ENCODE measurements at regions not wholly inside any gene's neighbourhood (a gene's known extent, or its start where the extent isn't known, plus 50 kb on each side); places are given as distances from the start of the nearest gene placed in this dataset.

DNA sequence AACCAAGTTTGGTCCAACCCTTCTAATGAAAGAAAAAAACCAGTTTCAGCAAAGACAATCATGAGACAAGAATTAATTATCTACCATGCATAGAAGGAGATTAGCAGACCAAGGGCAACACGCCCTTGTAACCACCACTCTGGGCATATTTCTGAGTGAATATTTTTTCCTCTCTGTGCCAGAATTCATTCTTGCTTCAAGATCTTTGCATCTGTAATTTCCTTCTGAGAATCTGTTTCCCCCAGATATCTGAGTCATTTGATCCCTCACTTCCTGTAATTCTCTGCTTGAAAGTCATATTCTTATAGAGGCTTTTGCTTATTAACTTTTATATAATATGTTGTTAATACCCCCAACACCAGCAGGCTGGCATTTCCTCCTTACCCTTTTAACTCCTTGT is 243.7 kb downstream of the SLC16A7 start:
- in situ Hi-C loops (cut with MboI; ENCODE audit: low sequenced_read_pairs) = loop anchor here (25.0 kb wide), 1 partner anchor 427 kb away; no protein-coding TSS in a partner anchor

- in situ Hi-C loops (cut with MboI; ENCODE audit: low sequenced_read_pairs) = loop anchor here (25.0 kb wide), 1 partner anchor 431 kb away; no protein-coding TSS in a partner anchor
These were observed 247.5 kb downstream of the SLC16A7 start for GRCh38 chr12:59843260-59843843.

DNA sequence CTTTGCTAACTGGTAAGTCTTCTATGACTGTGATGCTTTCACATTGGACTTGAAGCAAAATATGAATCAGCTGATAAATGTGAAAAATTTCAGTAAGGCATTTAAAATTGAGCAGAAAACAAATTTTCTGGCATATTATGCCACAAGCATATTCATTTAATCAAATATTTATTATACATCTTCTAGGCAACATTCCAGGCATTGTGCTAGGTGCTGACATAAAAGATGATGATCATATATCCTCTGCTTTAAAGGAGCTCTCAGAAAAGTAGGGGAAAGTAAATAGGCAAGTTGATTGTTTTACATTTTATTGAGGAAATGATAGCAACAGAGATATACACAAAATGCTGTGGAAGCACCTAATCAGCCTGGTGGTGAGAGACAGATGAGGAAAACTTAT is 248.9 kb downstream of the SLC16A7 start:
- in situ Hi-C loops (cut with MboI; ENCODE audit: low sequenced_read_pairs) = loop anchor here (25.0 kb wide), 1 partner anchor 432 kb away; no protein-coding TSS in a partner anchor

GRCh38 chr12:59845293-59845692 is 249.5 kb downstream of the SLC16A7 start:
- in situ Hi-C loops (cut with MboI; ENCODE audit: low sequenced_read_pairs) = loop anchor here (25.0 kb wide), 1 partner anchor 433 kb away; no protein-coding TSS in a partner anchor

DNA sequence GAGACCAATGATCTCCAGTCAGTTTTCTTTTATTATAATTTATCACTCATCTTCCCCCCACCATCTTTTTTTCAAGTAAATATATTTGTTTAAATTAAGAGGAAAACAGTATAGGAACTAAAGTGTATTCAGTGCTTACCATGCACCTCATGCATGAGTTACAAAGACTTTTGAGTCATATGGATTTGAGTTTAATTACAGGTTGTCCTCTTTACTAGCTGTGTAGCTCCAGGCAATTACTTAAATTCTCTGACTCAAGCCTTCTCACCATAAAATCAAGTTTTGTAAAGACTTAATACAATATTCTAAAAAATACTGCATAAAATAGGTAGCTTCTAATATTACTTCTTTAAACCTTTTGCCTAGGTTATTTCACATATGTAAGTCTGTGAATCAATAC is 251.3 kb downstream of the SLC16A7 start:
- in situ Hi-C loops (cut with MboI; ENCODE audit: low sequenced_read_pairs) = loop anchor here (25.0 kb wide), 1 partner anchor 435 kb away; no protein-coding TSS in a partner anchor

DNA sequence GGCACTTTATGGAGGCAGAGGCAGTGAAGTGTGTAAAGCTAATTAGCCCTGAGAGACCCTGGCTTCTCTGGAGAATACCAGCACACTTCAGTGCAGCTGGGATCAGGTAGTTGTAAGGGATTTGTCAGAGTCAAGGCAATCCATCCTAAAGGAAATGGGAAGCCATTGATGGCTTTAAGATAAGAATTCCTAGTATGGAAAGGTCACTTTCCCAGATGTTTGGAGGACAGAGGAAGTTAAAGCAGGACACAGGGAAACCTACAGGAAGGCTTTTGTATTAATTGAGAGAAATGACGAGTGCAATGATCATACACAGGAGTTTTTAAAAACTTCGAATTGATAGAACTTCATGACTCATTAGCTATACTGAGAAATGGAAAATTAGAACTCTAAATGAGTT is 254.4 kb downstream of the SLC16A7 start:
- in situ Hi-C loops (cut with MboI; ENCODE audit: low sequenced_read_pairs) = no loop called here

DNA sequence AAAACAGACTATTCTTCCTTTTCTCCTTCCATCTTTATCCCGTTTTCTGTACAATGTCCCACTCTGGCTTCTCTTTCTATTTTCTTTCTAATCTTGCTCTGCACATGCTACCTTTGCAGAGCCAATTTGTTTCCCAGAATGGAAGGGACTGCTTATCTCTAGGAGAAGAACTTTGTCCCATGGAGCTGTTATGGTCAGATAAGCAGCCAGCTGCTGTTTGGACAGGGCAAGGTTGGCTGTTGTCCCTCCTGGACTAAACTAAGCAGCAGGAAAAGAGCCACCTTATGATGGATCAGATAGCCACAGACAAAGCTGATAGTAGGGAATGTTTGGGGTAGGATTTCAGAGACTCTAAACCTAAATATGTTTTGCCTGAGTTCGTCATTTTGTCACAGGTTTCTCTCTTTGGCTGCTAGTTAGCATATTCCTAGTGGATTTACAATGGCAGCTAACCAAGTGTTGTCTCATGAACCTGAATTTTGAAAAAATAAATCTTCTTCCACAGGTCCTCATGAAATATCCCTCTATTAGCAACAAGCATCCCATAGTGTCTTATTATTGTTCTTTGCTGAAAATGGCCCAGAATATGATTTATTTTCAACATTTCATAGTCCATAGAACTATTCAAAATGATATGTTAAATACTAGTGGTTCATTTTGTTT is 262.8 kb downstream of the SLC16A7 start:
- in situ Hi-C loops (cut with MboI; ENCODE audit: low sequenced_read_pairs) = no loop called here

GRCh38 chr12:59859171-59859510 is 263.3 kb downstream of the SLC16A7 start:
- in situ Hi-C loops (cut with MboI; ENCODE audit: low sequenced_read_pairs) = no loop called here

GRCh38 chr12:59861635-59862034 is 265.8 kb downstream of the SLC16A7 start:
- in situ Hi-C loops (cut with MboI; ENCODE audit: low sequenced_read_pairs) = no loop called here

DNA sequence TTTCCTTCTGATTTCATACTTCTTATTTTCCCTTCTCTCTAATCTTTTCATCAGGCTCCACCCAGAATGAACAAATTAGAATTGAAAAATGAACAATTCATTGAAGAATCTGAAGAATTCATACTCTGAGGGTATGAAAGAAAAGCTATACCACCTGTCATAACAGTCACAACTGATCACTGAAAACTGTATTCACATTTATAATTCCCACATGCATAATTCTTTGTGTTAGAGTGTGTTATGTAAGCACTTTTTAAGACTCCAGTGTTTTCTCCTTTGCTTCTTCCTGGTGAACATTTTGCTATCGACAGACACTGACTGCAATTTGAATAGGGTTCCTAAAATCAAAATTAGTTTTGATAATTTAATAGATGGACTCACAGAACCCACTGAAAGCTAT is 271.2 kb downstream of the SLC16A7 start:
- in situ Hi-C loops (cut with MboI; ENCODE audit: low sequenced_read_pairs) = no loop called here

GRCh38 chr12:59867689-59868088 is 271.9 kb downstream of the SLC16A7 start:
- in situ Hi-C loops (cut with MboI; ENCODE audit: low sequenced_read_pairs) = no loop called here

DNA sequence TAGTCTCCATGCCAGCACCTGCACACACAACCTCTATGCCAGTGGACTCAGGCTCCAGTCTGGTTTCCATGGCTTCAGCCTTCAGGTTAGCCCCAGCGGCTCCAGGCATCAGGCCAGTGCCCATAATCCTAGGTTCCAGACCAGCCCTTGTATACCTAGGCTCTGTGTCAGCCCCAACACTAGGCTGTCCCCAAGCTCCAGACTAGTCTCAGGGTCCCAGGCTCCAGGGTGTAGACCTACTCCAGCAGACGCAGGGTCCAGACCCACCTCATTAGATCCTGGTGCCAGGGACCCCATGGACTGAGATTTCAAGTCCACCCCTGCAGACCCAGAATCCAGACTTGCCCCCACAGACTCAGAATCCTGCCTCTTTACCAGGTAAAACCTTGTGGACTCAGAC is 275.9 kb downstream of the SLC16A7 start:
- in situ Hi-C loops (cut with MboI; ENCODE audit: low sequenced_read_pairs) = no loop called here

DNA sequence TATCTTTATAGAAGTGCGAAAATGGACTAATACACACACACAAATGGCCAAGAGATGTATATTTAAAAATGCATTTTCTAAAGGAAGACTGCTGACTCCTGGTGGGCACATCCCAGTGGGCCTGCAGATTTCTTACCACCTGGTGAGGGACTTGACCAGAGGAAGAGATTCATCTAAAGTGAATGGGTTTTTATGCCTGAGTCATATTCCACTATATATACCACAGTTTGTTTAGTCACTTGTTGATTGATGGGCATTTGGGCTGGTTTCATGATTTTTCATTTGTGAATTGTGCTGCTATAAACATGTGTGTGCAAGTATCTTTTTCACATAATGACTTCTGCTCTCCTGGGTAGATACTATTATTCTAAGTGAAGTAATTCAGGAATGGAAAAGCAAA is 277.3 kb downstream of the SLC16A7 start:
- in situ Hi-C loops (cut with MboI; ENCODE audit: low sequenced_read_pairs) = no loop called here

- in situ Hi-C loops (cut with MboI; ENCODE audit: low sequenced_read_pairs) = no loop called here
These were observed 279.0 kb downstream of the SLC16A7 start for GRCh38 chr12:59874781-59875180.

DNA sequence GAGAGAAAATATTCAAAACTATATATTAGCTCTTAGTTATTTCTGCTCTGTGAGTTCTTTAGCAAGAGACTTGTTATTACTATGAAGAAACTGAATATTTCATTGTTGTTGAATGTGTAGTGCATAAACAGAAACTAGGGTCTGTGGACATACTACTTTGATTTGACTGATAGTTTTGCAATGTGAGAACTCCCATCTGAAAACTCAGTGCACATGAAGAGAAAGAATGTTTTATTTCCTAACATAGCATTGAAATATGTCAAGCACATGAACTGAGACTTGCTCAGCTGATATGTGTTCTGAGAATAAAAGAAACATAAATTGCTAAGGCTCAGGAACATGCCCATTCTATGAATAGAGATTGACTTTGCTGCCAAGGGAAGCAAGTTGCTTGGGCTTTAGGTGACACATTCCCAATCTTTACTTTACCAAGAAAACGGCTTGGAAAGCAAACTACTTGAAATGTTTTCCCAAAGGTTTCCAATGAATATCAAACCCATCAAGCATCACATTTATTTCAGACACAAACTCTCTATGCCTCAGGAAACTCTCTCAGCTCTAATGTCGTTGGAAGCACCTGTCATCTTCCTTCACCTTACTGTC is 290.4 kb downstream of the SLC16A7 start:
- in situ Hi-C loops (cut with MboI; ENCODE audit: low sequenced_read_pairs) = no loop called here

- in situ Hi-C loops (cut with MboI; ENCODE audit: low sequenced_read_pairs) = no loop called here
These were observed 291.3 kb downstream of the SLC16A7 start for GRCh38 chr12:59887178-59887577.

DNA sequence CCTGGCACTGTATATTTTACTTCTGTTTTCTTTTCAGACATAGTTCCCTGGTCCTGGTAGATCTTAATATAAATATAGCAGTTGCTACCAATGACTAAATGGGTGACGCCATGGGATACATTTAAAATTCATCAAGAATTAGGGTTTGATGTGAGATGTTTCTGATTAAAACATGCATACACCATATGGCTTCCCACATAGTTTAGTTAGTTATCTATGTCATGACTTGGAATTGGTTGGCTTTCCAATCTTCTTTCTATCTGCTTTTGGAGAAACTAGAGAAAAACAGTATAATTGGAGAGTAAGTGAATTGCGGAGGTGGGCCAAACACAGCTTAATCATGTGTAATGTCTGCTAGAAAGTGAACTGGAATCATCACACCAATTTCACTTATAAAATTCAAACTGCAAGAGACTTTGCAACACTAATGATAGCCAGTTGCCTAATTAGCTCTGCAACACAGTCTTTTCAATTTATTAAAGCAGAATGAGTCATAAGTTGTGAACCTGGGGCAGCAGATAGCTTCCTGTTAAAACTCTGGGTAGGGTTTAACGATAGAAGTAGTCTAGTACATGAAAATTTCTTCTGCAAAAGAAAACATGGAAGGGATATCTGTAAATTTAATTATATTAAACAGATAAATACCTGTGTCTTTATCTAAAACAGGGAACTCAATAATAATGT is 295.2 kb downstream of the SLC16A7 start:
- in situ Hi-C loops (cut with MboI; ENCODE audit: low sequenced_read_pairs) = no loop called here

- in situ Hi-C loops (cut with MboI; ENCODE audit: low sequenced_read_pairs) = no loop called here
These were observed 299.4 kb downstream of the SLC16A7 start for GRCh38 chr12:59895166-59895775.

DNA sequence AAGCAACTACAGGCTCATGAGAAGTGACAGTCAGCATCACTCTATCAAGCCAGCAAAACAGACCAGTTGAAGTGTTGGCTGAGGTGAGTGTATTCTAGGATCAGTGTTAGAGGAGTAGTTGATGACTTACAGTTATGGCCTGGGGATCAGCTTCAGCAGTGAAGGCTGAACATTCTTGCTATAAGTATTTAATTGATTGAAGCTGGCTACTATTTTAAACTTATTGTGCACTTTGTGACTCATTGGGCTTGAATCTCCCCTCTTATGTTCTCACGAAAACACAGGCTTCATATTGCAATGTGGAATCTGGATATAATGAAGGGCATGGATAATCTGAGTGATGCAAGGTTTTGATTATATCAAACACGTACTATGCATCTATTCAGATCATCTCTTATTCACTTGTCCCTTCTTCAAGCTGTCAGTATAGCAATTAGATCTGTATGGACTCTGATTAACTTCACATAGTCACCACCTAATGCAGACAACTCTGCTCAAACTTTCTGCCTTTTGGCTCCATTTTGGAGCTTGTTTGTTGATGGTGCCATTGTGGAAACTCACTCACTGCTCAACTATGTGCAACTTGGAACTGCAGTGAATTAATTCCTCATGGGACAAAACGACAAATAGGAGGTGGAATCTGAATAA is 309.2 kb downstream of the SLC16A7 start:
- in situ Hi-C loops (cut with MboI; ENCODE audit: low sequenced_read_pairs) = no loop called here

DNA sequence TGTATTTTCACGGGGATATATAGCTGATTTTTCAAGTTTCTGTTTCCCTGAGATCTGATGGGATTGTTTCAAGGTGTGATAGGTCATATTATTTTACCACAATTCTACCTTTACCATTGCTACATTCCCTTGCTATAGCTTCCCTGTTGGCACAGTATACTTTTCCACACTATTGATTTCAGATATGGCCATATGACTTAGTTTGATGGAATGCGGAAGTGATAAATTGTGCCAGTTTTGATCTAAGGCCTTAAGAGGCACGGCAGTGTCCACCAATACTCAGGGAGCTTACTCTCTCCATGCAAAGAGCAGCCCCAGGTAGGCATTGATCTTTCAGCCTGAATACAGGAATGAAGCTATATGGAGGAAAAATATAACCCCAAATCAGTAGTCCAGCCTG is 315.7 kb downstream of the SLC16A7 start:
- in situ Hi-C loops (cut with MboI; ENCODE audit: low sequenced_read_pairs) = no loop called here

DNA sequence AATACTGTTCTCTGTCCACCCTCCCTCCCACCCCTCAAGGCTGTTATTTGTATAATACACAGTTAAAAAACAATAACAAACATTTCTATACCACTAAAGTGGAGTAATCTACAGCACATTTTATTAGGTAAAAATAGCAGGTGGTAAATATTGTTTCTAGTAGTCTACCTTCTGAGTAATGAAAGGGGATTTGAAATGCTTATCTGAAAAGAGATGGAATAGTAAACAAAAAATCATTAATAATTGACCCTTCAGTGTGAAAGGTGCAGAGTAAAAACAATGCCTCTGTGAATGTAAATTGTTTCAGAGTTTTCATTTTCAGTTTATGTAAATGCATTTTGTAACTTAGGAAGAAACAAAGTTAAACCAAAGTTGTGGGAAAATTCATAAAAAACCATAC is 321.2 kb downstream of the SLC16A7 start:
- in situ Hi-C loops (cut with MboI; ENCODE audit: low sequenced_read_pairs) = no loop called here

Data from HL-60/S4 treated with phorbol 12-myristate 13-acetate at 8.2 ng/mL for 4 days and 3 days (cell line).